ENCODE measurements at regions not wholly inside any gene's neighbourhood (a gene's known extent, or its start where the extent isn't known, plus 50 kb on each side); places are given as distances from the start of the nearest gene placed in this dataset.
A peak's percentile ranks its signal among the peaks of the same experiment; 100 is the strongest.

DNA sequence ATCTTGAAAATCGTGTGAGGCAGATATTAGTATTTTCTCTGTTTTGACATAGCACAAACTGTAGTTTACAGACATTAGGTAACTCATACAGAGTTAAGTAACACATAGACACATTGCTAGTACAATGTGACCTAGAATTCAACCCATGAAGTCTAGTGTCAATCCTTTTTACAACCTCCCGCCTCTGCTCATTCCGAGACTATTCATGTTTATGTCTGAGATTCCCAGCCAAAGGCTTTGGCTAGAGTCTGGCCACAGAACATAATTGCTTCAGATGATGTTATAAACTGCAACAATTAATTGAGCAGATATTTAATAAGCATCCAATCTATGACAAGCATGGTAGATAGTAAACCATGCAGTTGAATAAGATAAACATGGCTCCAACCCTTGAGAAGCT lies 841.0 kb downstream of the STIM2 start:
- TF ChIP-seq, protein P1, sequence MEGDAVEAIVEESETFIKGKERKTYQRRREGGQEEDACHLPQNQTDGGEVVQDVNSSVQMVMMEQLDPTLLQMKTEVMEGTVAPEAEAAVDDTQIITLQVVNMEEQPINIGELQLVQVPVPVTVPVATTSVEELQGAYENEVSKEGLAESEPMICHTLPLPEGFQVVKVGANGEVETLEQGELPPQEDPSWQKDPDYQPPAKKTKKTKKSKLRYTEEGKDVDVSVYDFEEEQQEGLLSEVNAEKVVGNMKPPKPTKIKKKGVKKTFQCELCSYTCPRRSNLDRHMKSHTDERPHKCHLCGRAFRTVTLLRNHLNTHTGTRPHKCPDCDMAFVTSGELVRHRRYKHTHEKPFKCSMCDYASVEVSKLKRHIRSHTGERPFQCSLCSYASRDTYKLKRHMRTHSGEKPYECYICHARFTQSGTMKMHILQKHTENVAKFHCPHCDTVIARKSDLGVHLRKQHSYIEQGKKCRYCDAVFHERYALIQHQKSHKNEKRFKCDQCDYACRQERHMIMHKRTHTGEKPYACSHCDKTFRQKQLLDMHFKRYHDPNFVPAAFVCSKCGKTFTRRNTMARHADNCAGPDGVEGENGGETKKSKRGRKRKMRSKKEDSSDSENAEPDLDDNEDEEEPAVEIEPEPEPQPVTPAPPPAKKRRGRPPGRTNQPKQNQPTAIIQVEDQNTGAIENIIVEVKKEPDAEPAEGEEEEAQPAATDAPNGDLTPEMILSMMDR (IDR thresholded peaks at IDR 0.05) = no peak
- no peak overlapping the region for H3K27ac ChIP-seq

DNA sequence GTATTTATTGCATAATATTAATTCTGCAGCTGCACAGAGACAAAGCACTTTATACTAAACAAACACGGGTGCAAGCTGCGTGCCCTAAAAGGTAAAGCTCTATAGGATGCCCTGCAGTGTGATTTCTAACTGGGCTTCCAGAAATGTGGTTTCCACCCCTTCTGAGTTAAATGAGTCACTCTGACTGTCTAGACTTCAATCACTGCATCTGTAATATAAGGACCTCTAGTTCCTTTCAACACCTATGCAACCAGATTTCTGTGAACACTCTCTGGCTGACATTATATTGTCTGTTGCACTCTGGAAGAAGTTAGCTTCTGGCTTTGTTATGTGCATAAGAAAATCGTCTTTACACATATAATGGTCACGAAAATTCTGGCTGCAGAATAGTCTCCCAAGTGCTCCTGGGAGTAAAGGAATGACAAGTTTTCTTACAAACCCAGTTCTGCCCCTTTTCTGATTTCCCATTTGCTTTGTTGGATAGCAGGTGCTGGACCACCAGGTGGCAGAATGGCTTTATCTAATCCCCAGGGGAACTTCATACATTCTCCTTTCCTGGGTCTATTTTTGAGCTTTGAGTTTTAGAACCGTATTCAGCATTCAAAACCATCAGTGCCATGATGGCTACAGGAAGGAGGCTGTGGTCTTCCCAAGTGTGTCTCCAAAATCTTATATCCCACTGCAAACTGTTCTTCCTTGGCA lies 842.2 kb downstream of the STIM2 start:
- TF ChIP-seq, protein P1 (IDR thresholded peaks at IDR 0.05) = peak; percentile 62
- TF ChIP-seq ZFX (IDR thresholded peaks at IDR 0.05; ENCODE audit: borderline replicate concordance) = no peak
- no peak overlapping the region for H3K27ac ChIP-seq

DNA sequence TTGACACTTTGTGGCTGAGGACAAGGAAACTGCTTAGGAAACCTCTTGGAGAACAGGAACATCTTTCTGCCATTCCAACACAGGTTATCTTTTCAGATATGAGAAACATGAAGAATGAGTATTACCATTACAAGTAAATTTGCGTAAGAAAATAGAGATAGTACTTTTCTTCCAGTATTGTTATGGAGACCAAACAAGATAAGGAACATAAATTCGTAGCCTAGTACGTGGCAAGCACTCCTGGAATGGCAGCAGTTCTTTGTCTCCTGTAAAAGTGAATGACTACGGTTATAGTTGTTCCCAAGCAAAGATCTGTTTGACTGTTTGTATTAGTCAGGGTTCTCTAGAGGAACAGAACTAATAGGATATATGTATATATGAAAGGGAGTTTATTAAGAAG lies 843.1 kb downstream of the STIM2 start:
- H3K27ac ChIP-seq = no peak overlapping the region
- no peak for TF ChIP-seq ZFX (IDR thresholded peaks at IDR 0.05; ENCODE audit: borderline replicate concordance)
- TF ChIP-seq, protein P1 (IDR thresholded peaks at IDR 0.05) = no peak

DNA sequence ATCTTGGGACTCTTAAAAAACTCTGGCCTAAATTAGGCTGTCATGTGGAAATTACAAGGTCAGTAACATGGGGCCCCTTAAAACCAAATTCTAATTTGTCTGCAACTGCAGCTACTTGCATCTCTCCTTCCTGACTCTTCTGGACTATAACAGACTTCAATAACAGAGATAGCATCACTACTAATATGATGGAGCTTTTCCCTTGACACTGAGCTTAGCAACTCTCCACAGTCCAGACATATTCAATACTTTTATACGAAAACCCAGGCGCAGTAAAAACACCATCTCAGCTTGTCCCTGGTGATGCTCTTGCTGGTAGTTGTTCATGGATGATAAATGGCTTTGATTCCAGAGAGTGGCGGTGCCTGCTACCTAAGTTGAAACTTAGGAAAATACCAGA lies 850.4 kb downstream of the STIM2 start:
- no peak overlapping the region for H3K27ac ChIP-seq
- TF ChIP-seq, protein P1 (IDR thresholded peaks at IDR 0.05) = no peak
- TF ChIP-seq ZFX (IDR thresholded peaks at IDR 0.05; ENCODE audit: borderline replicate concordance) = no peak

DNA sequence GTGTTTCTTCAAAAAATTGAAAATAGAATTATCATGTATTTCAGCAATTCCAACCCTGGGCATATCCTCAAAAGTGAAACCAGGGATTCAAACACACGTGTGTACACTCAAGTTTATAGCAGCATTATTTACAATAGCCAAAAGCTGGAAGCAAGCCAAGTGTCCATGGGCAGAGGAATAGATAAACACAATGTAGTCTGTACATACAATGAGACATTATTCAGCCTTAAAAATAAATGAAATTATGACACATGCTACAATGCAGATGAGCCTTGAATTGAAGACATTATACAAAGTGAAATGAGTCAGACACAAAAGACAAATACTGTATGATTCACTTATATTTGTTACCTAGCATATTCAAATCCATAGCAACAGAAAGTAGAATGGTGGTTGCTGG lies 853.4 kb downstream of the STIM2 start:
- no peak overlapping the region for H3K27ac ChIP-seq
- TF ChIP-seq, protein P1 (IDR thresholded peaks at IDR 0.05) = no peak
- TF ChIP-seq ZFX (IDR thresholded peaks at IDR 0.05; ENCODE audit: borderline replicate concordance) = no peak

DNA sequence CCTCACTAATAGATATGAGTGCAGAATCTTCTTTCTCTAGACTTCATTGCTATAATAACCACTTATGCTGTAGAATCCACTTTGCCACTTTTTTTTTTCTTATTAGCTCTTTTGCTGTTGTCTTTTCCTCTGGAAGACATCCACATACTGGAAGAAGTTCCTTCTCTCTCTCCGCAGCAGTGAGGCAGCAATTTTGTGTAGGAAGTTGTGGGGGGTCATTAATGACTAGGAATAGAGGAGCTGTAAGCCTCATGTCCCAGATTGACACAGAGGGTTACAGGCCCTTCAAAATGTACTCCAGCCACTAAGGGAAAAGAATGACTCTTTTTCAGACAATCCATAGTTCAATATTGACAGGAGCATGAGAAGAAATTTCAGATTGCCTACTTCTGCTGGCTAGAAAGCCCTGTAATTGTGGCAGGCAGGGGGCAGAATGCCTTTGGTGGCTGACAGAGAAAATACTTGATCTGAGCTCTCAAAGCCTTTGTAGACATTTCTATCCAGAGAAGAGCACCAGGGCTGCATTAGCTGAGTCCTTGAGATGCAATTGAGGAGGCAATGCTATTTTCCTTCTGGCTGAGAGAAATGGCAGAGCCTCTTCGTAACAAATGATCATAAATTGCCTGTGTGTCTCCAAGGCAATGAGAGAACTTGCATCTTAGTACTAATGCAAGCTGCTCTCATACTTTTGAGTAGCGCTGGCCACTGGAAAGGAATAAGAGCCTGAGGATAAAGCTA lies 856.2 kb downstream of the STIM2 start:
- H3K27ac ChIP-seq = no peak overlapping the region
- TF ChIP-seq, protein P1 (IDR thresholded peaks at IDR 0.05) = no peak
- no peak for TF ChIP-seq ZFX (IDR thresholded peaks at IDR 0.05; ENCODE audit: borderline replicate concordance)

DNA sequence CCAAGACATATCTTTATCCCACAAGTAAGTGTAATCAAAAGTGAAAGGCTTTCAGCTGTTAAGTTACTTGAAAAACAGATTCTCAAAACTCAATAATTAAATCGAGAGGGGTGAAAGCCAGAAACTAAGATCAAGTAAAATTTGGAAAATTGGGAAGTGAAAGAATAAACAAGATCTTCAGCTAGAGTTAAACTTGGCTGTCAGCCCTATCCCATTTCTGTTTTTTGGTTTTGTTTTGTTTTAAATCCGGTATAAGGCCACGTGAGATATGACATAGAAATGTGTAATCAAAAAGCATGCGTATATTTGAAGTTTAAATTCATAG lies 856.8 kb downstream of the STIM2 start:
- TF ChIP-seq, protein P1 (IDR thresholded peaks at IDR 0.05) = no peak
- no peak for TF ChIP-seq ZFX (IDR thresholded peaks at IDR 0.05; ENCODE audit: borderline replicate concordance)

More for the DNA sequence above, 856.8 kb downstream of the STIM2 start:
- no peak overlapping the region for H3K27ac ChIP-seq
